Vagina (tissue), 2 donors: ENCODE measurements at regions not wholly inside any gene's neighbourhood (a gene's known extent, or its start where the extent isn't known, plus 50 kb on each side); places are given as distances from the start of the nearest gene placed in this dataset.
"Not testable (repeated sequence)": the region's sequence is repeated elsewhere in the genome, so short reads cannot be mapped to it uniquely, and the experiment has no call there.

Experiments
- DNase-seq, 2 donors: peaks; one replicate each; pipeline ENCODE4 v3.0.0-alpha.2; 2017; ENCODE audit errors: extremely low spot score in 2 of 2
- H3K27ac ChIP-seq: fragments of 200-600 bp; sonication (generic); one replicate; pipeline ENCODE4 v1.5.1; 2019
- H3K27me3 ChIP-seq: fragments of 200-600 bp; sonication (generic); one replicate; pipeline ENCODE4 v1.5.1; 2019
- H3K36me3 ChIP-seq, 2 donors: fragments of 200-600 bp; sonication (generic); one replicate each; pipeline ENCODE4 v1.5.1; 2017 to 2019
- H3K4me1 ChIP-seq: fragments of 200-600 bp; sonication (generic); one replicate; pipeline ENCODE4 v1.5.1; 2019
- H3K4me3 ChIP-seq, 2 donors: fragments of 200-600 bp; sonication (generic); 1 replicate in 1 of 2; 2 replicates in 1 of 2; pipeline ENCODE4 v1.5.1; 2016 to 2019
- H3K9me3 ChIP-seq: fragments of 200-600 bp; sonication (generic); one replicate; pipeline ENCODE4 v1.5.1; 2019
- POLR2A ChIP-seq, 2 donors: fragments of 450-650 bp; IDR thresholded peaks; one replicate each; pipeline ENCODE4 v1.6.1; 2017; ENCODE audit warnings: antibody characterized with exemption in 2 of 2, mild to moderate bottlenecking in 2 of 2, moderate library complexity in 2 of 2
- POLR2AphosphoS5 ChIP-seq, 2 donors: sonication (generic); formaldehyde crosslinking; IDR thresholded peaks; one replicate each; pipeline ENCODE4 v1.9.0; 2017; ENCODE audit warnings: antibody characterized with exemption in 2 of 2, mild to moderate bottlenecking in 2 of 2, low read depth in 1 of 2; ENCODE audit not compliant: insufficient read depth in 1 of 2
- intact Hi-C: fragments of 100-400 bp; cut with DNase I; formaldehyde crosslinking; loops from one replicate; pipeline ENCODE4 v1.15.1; 2023
- TF ChIP-seq, protein P1 (sequence below), 3 experiments: fragments of 450-650 bp in 2 of 3; fragments of 200-600 bp in 1 of 3; sonication (generic) in 1 of 3; IDR thresholded peaks; one replicate each; pipeline ENCODE4 v1.5.1; 2017 to 2019; ENCODE audit warnings: antibody characterized with exemption in 3 of 3, mild to moderate bottlenecking in 2 of 3, moderate library complexity in 2 of 3

DNA sequence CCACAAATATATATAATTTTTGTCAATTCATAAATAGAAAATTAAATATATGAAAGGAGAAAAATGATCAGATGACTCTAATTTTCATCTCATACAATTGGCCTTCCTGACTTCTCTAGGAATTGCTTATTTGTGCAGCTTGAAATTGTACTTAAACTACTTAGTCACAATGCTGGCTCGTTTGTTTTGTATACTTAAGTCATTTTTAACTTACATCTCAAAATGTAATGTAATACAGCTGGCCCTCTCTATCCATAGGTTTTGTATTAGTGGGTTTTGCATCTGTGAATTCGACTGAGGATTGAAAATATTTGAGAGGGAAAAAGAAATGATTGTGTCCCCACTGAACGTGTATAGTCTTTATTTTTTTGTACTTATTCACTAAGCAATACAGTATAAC is 160.1 kb upstream of the PRSS12 start:
- intact Hi-C loops, H3K36me3 ChIP-seq, H3K27ac ChIP-seq, H3K4me3 ChIP-seq, H3K4me1 ChIP-seq, H3K9me3 ChIP-seq, H3K27me3 ChIP-seq, DNase-seq: not testable (repeated sequence)

- H3K27me3 ChIP-seq, intact Hi-C loops, H3K36me3 ChIP-seq: not testable (repeated sequence)
These were observed 161.5 kb upstream of the PRSS12 start for GRCh38 chr4:118514332-118514731.

DNA sequence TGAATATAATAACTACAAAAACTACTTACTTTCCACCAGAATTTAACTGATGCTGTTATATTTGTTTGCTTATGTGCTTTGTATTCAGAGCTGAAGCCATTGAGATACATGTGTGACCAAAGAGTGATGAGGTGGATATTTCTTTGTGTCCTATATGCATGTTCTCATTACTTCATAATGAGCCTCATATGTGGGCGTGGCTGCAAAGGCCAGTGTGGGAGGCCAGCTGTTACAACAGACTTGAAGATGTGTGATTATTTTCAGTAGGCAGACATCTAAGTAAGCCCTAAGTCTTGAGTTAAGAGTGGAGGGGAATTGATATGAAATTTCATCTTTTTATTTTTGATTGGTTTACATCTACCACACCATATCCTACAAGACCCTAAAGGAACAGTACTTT is 163.3 kb upstream of the PRSS12 start:
- H3K9me3 ChIP-seq, intact Hi-C loops, H3K27me3 ChIP-seq, H3K27ac ChIP-seq, H3K36me3 ChIP-seq, H3K4me1 ChIP-seq, DNase-seq, H3K4me3 ChIP-seq: not testable (repeated sequence)

More at GRCh38 chr4:118514332-118514731, 161.5 kb upstream of the PRSS12 start:
- not testable (repeated sequence) for H3K9me3 ChIP-seq, H3K27ac ChIP-seq, H3K4me1 ChIP-seq, DNase-seq, H3K4me3 ChIP-seq

- H3K4me1 ChIP-seq, intact Hi-C loops, H3K4me3 ChIP-seq, H3K36me3 ChIP-seq, H3K9me3 ChIP-seq, DNase-seq, H3K27me3 ChIP-seq, H3K27ac ChIP-seq: not testable (repeated sequence)
These were observed 155.1 kb upstream of the METTL14 start for GRCh38 chr4:118530107-118530506.

DNA sequence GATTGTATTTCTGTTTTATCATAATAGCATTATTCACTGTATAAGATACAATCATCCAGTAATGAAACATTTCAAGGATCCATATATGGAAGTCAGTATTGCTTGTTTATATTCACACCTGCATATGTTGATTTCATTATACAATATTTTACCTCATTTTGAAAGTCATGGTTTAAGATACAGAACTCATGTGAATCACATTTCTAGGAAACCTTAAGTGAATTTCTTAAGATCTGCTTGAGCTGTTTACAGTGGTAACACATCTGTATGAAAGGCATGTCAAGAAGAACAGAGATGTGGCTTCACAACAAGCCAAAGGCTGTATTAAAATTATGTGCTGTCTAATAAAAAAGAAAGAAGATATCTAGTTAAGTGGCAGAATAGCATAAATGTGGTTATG is 153.2 kb upstream of the METTL14 start:
- H3K4me3 ChIP-seq, H3K27me3 ChIP-seq, H3K4me1 ChIP-seq, DNase-seq, H3K27ac ChIP-seq, H3K9me3 ChIP-seq, intact Hi-C loops, H3K36me3 ChIP-seq: not testable (repeated sequence)

- DNase-seq, H3K9me3 ChIP-seq, H3K27ac ChIP-seq, H3K36me3 ChIP-seq, H3K4me3 ChIP-seq, intact Hi-C loops, H3K4me1 ChIP-seq, H3K27me3 ChIP-seq: not testable (repeated sequence)
These were observed 149.4 kb upstream of the METTL14 start for GRCh38 chr4:118535788-118536187.

- H3K27ac ChIP-seq, DNase-seq, H3K4me3 ChIP-seq, H3K9me3 ChIP-seq, H3K4me1 ChIP-seq, intact Hi-C loops, H3K36me3 ChIP-seq, H3K27me3 ChIP-seq: not testable (repeated sequence)
These were observed 145.6 kb upstream of the METTL14 start for GRCh38 chr4:118539412-118540077.

GRCh38 chr4:118556576-118556975 is 128.6 kb upstream of the METTL14 start:
- not testable (repeated sequence) for DNase-seq, H3K36me3 ChIP-seq

GRCh38 chr4:118557298-118557851 is 127.8 kb upstream of the METTL14 start:
- H3K4me3 ChIP-seq = no peak overlapping the region
- TF ChIP-seq POLR2AphosphoS5 (IDR thresholded peaks at IDR 0.05; ENCODE audit: insufficient read depth in 1 of 2, low read depth in 1 of 2) (no peak), POLR2A (IDR thresholded peaks at IDR 0.05) (no peak)
- TF ChIP-seq, protein P1, sequence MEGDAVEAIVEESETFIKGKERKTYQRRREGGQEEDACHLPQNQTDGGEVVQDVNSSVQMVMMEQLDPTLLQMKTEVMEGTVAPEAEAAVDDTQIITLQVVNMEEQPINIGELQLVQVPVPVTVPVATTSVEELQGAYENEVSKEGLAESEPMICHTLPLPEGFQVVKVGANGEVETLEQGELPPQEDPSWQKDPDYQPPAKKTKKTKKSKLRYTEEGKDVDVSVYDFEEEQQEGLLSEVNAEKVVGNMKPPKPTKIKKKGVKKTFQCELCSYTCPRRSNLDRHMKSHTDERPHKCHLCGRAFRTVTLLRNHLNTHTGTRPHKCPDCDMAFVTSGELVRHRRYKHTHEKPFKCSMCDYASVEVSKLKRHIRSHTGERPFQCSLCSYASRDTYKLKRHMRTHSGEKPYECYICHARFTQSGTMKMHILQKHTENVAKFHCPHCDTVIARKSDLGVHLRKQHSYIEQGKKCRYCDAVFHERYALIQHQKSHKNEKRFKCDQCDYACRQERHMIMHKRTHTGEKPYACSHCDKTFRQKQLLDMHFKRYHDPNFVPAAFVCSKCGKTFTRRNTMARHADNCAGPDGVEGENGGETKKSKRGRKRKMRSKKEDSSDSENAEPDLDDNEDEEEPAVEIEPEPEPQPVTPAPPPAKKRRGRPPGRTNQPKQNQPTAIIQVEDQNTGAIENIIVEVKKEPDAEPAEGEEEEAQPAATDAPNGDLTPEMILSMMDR (IDR thresholded peaks at IDR 0.05) = no peak
- H3K4me1 ChIP-seq = no peaks in the 10 kb centered on the region
- H3K36me3 ChIP-seq = no peaks in the 10 kb centered on the region
- no peak overlapping the region for H3K27ac ChIP-seq
- intact Hi-C loops = no loop called here
- no peak for DNase-seq
- no peaks in the 10 kb centered on the region for H3K9me3 ChIP-seq
- H3K27me3 ChIP-seq = no peaks in the 10 kb centered on the region

More at GRCh38 chr4:118556576-118556975, 128.6 kb upstream of the METTL14 start:
- H3K4me3 ChIP-seq, H3K27me3 ChIP-seq, H3K27ac ChIP-seq, intact Hi-C loops, H3K4me1 ChIP-seq, H3K9me3 ChIP-seq: not testable (repeated sequence)

DNA sequence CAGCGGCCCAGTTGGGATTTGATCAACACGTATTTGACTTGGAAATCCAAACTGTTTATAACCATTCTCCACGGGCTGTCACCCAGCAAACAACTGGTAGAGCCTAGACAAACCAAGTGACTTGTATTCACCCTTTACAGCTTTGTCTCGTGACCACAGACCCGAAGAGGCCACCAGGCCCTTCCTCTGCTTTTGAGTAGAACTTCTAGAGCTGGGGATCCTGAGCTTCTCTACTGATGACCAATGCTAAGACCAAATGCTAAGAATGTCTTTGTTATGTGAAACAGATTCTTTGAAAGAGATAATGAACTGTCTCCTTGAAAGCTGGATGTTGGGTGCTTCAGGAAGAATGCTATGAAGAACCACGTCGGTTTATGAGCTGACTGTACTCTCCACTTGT is 127.0 kb upstream of the METTL14 start:
- H3K27ac ChIP-seq, H3K27me3 ChIP-seq, intact Hi-C loops, H3K4me3 ChIP-seq, H3K9me3 ChIP-seq, H3K36me3 ChIP-seq, DNase-seq, H3K4me1 ChIP-seq: not testable (repeated sequence)

DNA sequence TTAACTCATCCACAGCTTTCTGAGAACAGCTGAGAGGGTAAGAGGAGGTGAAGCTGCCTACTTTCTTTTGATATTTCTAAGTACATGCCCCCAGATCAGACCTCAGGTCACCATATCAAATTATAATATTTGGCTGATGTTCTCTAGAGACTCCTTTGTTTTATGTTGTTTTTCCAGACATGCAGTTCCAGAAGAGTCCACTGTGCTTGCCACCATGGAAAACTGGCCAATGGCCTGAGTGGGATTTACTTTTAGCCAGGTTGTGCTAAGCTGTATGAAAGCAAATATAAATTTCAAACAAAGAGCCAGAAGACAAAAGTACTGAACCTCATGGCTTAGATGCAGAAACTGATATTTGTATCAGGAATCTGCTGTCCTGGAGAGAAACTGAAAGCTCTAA is 123.6 kb upstream of the METTL14 start:
- H3K36me3 ChIP-seq, H3K4me3 ChIP-seq, H3K27ac ChIP-seq, H3K9me3 ChIP-seq, H3K4me1 ChIP-seq, intact Hi-C loops, DNase-seq, H3K27me3 ChIP-seq: not testable (repeated sequence)

DNA sequence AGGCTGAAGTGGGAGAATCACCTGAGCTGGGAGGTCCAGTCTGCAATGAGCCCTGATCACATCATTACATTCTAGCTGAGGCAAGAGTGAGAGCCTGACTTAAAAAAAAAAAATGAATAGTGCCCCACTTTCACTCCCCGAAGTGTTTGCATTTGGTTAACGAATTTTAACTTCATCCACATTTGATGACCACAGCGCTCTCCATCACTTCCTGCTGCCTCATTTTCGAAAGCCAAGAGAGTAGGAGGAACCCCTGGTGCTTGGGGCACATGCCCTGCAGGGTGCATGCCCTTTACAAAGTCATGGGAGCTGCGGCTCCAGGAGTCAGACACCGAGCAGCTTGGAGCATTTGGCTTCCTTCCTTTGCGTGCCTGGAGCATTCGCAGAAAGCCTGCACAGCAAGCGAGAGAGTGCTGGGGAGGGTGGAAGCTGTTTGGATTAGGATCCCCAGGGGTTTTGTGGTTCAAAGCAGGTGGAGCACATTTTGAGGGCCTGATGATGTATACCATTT is 119.1 kb upstream of the METTL14 start:
- H3K36me3 ChIP-seq, DNase-seq, intact Hi-C loops, H3K27ac ChIP-seq, H3K4me1 ChIP-seq, H3K9me3 ChIP-seq, H3K27me3 ChIP-seq, H3K4me3 ChIP-seq: not testable (repeated sequence)

GRCh38 chr4:118572991-118573390 is 112.2 kb upstream of the METTL14 start:
- H3K27ac ChIP-seq, intact Hi-C loops, DNase-seq: not testable (repeated sequence)

More at GRCh38 chr4:118572991-118573390, 112.2 kb upstream of the METTL14 start:
- not testable (repeated sequence) for H3K27me3 ChIP-seq, H3K9me3 ChIP-seq, H3K36me3 ChIP-seq, H3K4me3 ChIP-seq, H3K4me1 ChIP-seq
